Neuronal stem cell (in vitro differentiated cells): ENCODE measurements at regions not wholly inside any gene's neighbourhood (a gene's known extent, or its start where the extent isn't known, plus 50 kb on each side); places are given as distances from the start of the nearest gene placed in this dataset.
A peak's percentile ranks its signal among the peaks of the same experiment; 100 is the strongest.

Experiments used
- DNase-seq: peaks from one replicate; pipeline ENCODE4 v3.0.0-alpha.2; 2013; ENCODE audit warnings: low spot score
- H2AFZ ChIP-seq: one replicate; pipeline ENCODE4 v1.6.1; 2013; ENCODE audit warnings: mild to moderate bottlenecking, low read length, inconsistent platforms
- H2AK5ac ChIP-seq: 2 replicates; pipeline ENCODE4 v1.6.1; 2013; ENCODE audit warnings: low read depth, mild to moderate bottlenecking, inconsistent platforms, low read length, moderate library complexity, mixed read lengths
- H2BK120ac ChIP-seq: 2 replicates; pipeline ENCODE4 v1.6.1; 2013; ENCODE audit warnings: low read depth, mild to moderate bottlenecking, inconsistent platforms, low read length, moderate library complexity, mixed read lengths
- H2BK12ac ChIP-seq: one replicate; pipeline ENCODE4 v1.6.1; 2013; ENCODE audit warnings: low read length, inconsistent platforms
- H2BK15ac ChIP-seq: 2 replicates; pipeline ENCODE4 v1.6.1; 2013; ENCODE audit warnings: mild to moderate bottlenecking, low read length, inconsistent platforms, mixed read lengths
- H2BK5ac ChIP-seq: one replicate; pipeline ENCODE4 v1.6.1; 2013; ENCODE audit warnings: inconsistent platforms, mild to moderate bottlenecking, low read length, moderate library complexity
- H3K14ac ChIP-seq: one replicate; pipeline ENCODE4 v1.6.1; 2013; ENCODE audit warnings: low read length, inconsistent platforms
- H3K18ac ChIP-seq: 2 replicates; pipeline ENCODE4 v1.6.1; 2013; ENCODE audit warnings: low read length, inconsistent platforms
- H3K23ac ChIP-seq: 2 replicates; pipeline ENCODE4 v1.6.1; 2013; ENCODE audit warnings: low read depth, mild to moderate bottlenecking, mixed read lengths, low read length, inconsistent platforms; ENCODE audit not compliant: poor library complexity
- H3K27ac ChIP-seq: replicated peaks from 3 replicates; pipeline ENCODE4 v1.5.1; 2013; ENCODE audit warnings: low read length, inconsistent platforms
- H3K27me3 ChIP-seq, 3 experiments: 2 replicates each; pipeline ENCODE4 v1.6.1; 2013; ENCODE audit warnings: low read length in 3 of 3, mild to moderate bottlenecking in 2 of 3, inconsistent platforms in 1 of 3, low read depth in 1 of 3, mixed read lengths in 1 of 3, moderate library complexity in 1 of 3; ENCODE audit not compliant: control insufficient read depth in 3 of 3, insufficient read depth in 3 of 3
- H3K36me3 ChIP-seq, 2 donors: replicated peaks in 1 of 2; 2 replicates each; pipeline ENCODE4 v1.6.1; 2013; ENCODE audit warnings: low read length in 2 of 2; ENCODE audit not compliant: control insufficient read depth in 2 of 2, insufficient read depth in 2 of 2
- H3K4ac ChIP-seq: 2 replicates; pipeline ENCODE4 v1.6.1; 2013; ENCODE audit warnings: inconsistent platforms, mild to moderate bottlenecking, low read length, moderate library complexity
- H3K4me1 ChIP-seq, 2 donors: 1 replicate in 1 of 2; 2 replicates in 1 of 2; pipeline ENCODE4 v1.6.1; 2013; ENCODE audit warnings: low read length in 2 of 2, low read depth in 1 of 2; ENCODE audit not compliant: control insufficient read depth in 2 of 2, insufficient read depth in 1 of 2
- H3K4me2 ChIP-seq: one replicate; pipeline ENCODE4 v1.6.1; 2013; ENCODE audit warnings: mild to moderate bottlenecking, low read length, inconsistent platforms; ENCODE audit not compliant: insufficient read depth, poor library complexity, severe bottlenecking
- H3K4me3 ChIP-seq, 2 donors: 2 replicates each; pipeline ENCODE4 v1.5.1; 2013; ENCODE audit warnings: low read length in 2 of 2, mild to moderate bottlenecking in 2 of 2, inconsistent platforms in 1 of 2, moderate library complexity in 1 of 2
- H3K79me1 ChIP-seq: one replicate; pipeline ENCODE4 v1.6.1; 2013; ENCODE audit warnings: low read depth, mild to moderate bottlenecking, inconsistent platforms, low read length, moderate library complexity
- H3K9ac ChIP-seq: one replicate; pipeline ENCODE4 v1.6.1; 2013; ENCODE audit warnings: mild to moderate bottlenecking, low read depth, low read length, inconsistent platforms; ENCODE audit not compliant: poor library complexity
- H3K9me3 ChIP-seq, 2 donors: replicated peaks in 1 of 2; 2 replicates each; pipeline versions ENCODE3 to v1.6.1; 2013; ENCODE audit warnings: low read length in 2 of 2, mild to moderate bottlenecking in 2 of 2, inconsistent platforms in 1 of 2, low read depth in 1 of 2, mixed read lengths in 1 of 2, moderate library complexity in 1 of 2; ENCODE audit not compliant: control insufficient read depth in 2 of 2, insufficient read depth in 1 of 2
- H4K8ac ChIP-seq: one replicate; pipeline ENCODE4 v1.6.1; 2013; ENCODE audit warnings: low read depth, mild to moderate bottlenecking, inconsistent platforms, low read length, moderate library complexity
- H4K91ac ChIP-seq: one replicate; pipeline ENCODE4 v1.6.1; 2013; ENCODE audit warnings: low read length, low read depth, mild to moderate bottlenecking, inconsistent platforms; ENCODE audit not compliant: poor library complexity
- WGBS, 2 donors: extraction: QIAGEN DNeasy Blood & Tissue Kit; methylation state at CpG; one replicate each; pipeline ENCODE4 v1.1.7; 2013; ENCODE audit warnings: missing lambda C conversion rate in 2 of 2, mixed read lengths in 1 of 2; ENCODE audit not compliant: insufficient read length in 2 of 2, insufficient replicate concordance in 1 of 2; ENCODE audit errors: extremely low coverage in 2 of 2; 5-methylcytosine and 5-hydroxymethylcytosine counted together

- H2AK5ac ChIP-seq: no peak overlapping the region
- H3K4ac ChIP-seq: no peak overlapping the region
- H3K79me1 ChIP-seq: no peaks in the 10 kb centered on the region
- H3K14ac ChIP-seq: no peak overlapping the region
- no peaks in the 10 kb centered on the region for H3K36me3 ChIP-seq
- no peak overlapping the region for H3K9ac ChIP-seq
- no peak overlapping the region for H3K4me3 ChIP-seq
- H3K27me3 ChIP-seq: peaks cover 0 to 2% (median 0%) of the 10 kb centered on the region in 3 experiments
- no peak overlapping the region for H4K8ac ChIP-seq
- no peak overlapping the region for H3K18ac ChIP-seq
- H3K4me2 ChIP-seq: no peak overlapping the region
- peaks cover 0 to 23% of the 10 kb centered on the region in 2 donors for H3K9me3 ChIP-seq
- H4K91ac ChIP-seq: no peak overlapping the region
- H2BK5ac ChIP-seq: peak overlapping the region; percentile 24
- H3K27ac ChIP-seq: no peak overlapping the region
- no peak overlapping the region for H2BK120ac ChIP-seq
- no peak overlapping the region for H3K23ac ChIP-seq
- no peak for DNase-seq
- no peak overlapping the region for H2BK12ac ChIP-seq
- peaks cover 0 to 2% of the 10 kb centered on the region in 2 donors for H3K4me1 ChIP-seq
- H2BK15ac ChIP-seq: no peak overlapping the region
- H2AFZ ChIP-seq: no peak overlapping the region
- no CpG with 5 or more reads among the region's 26 CpGs for WGBS, 2 donors
These were observed 121.8 kb downstream of the RTP5 start for GRCh38 chr2:241991299-241991698.

DNA sequence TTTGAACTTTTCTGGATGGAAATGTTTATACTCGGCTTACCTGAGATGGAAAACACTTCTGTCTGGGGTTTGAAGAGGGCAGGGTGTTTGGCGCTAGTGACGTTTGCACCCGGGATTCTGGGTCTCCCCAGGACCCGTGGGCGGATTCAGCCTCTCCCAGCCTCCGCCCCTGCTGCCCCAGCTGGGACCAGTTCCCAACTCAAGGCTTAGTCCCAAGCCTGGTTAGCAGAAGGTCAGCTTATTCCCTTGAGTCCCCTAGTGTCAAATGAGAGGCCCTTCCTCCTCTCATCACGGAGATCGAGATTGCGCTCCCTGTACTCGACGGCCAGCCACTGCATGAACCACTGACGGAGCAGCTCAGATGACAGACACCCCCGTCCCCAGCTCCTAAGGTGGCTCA is 123.2 kb downstream of the RTP5 start:
- Histone ChIP-seq H3K23ac (no peak overlapping the region), H4K91ac (no peak overlapping the region), H2BK15ac (no peak overlapping the region), H3K27ac (no peak overlapping the region), H3K18ac (no peak overlapping the region), H3K4me2 (no peak overlapping the region), H3K4ac (no peak overlapping the region), H2BK5ac (no peak overlapping the region), H2AFZ (no peak overlapping the region), H3K9me3 (peaks cover 0 to 13% of the 10 kb centered on the region in 2 donors), H2AK5ac (no peak overlapping the region), H2BK12ac (no peak overlapping the region), H3K36me3 (no peaks in the 10 kb centered on the region), H3K4me3 (no peak overlapping the region), H3K9ac (no peak overlapping the region), H2BK120ac (no peak overlapping the region), H4K8ac (no peak overlapping the region), H3K4me1 (peaks cover 0 to 2% of the 10 kb centered on the region in 2 donors), H3K14ac (no peak overlapping the region), H3K79me1 (no peaks in the 10 kb centered on the region), H3K27me3 (peaks cover 0 to 14% (median 0%) of the 10 kb centered on the region in 3 experiments)
- DNase-seq: no peak
- no CpG with 5 or more reads among the region's 14 CpGs for WGBS, 2 donors

- no peak overlapping the region for H2BK12ac ChIP-seq
- no CpG with 5 or more reads among the region's 16 CpGs for WGBS, 2 donors
- H3K4me2 ChIP-seq: no peak overlapping the region
- no peak for DNase-seq
- no peak overlapping the region for H4K91ac ChIP-seq
- no peak overlapping the region for H2BK120ac ChIP-seq
- H2BK5ac ChIP-seq: no peak overlapping the region
- H3K27ac ChIP-seq: no peak overlapping the region
- H3K4me1 ChIP-seq: peaks cover 0 to 2% of the 10 kb centered on the region in 2 donors
- no peak overlapping the region for H3K4ac ChIP-seq
- H3K9me3 ChIP-seq: peaks cover 0 to 8% of the 10 kb centered on the region in 2 donors
- H3K27me3 ChIP-seq: peaks cover 0 to 14% (median 0%) of the 10 kb centered on the region in 3 experiments
- no peaks in the 10 kb centered on the region for H3K79me1 ChIP-seq
- no peaks in the 10 kb centered on the region for H3K36me3 ChIP-seq
- H2AFZ ChIP-seq: no peak overlapping the region
- H3K23ac ChIP-seq: no peak overlapping the region
- no peak overlapping the region for H3K9ac ChIP-seq
- H2BK15ac ChIP-seq: no peak overlapping the region
- no peak overlapping the region for H2AK5ac ChIP-seq
- H4K8ac ChIP-seq: no peak overlapping the region
- H3K18ac ChIP-seq: peak overlapping the region; percentile 13
- H3K4me3 ChIP-seq: no peak overlapping the region
- H3K14ac ChIP-seq: no peak overlapping the region
These were observed 124.0 kb downstream of the RTP5 start for GRCh38 chr2:241993386-241994005.

DNA sequence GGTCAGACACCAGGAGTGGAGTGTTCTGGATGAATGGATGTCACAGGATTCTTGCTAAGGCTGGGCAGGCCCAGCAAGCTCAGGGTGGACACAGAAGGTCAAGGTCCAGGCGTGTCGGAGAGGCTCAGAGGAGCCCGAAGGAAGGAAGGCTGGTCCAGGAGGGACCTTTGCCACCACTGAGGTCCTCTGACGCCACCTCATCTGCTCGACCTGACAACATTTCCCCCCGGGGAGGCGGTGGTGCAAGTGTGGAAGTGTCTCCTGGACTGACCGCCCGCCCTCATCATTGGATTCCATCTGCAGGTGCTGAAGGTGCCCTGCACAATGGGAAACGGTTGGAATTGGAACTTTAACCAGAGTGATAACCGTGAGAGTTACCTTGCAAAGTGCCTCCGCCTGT is 124.6 kb downstream of the RTP5 start:
- Histone ChIP-seq H3K14ac (no peak overlapping the region), H2AK5ac (no peak overlapping the region), H3K27ac (no peak overlapping the region), H2BK120ac (no peak overlapping the region), H3K4ac (no peak overlapping the region), H3K18ac (no peak overlapping the region), H2BK12ac (no peak overlapping the region), H3K23ac (no peak overlapping the region), H2BK15ac (no peak overlapping the region), H4K8ac (no peak overlapping the region), H3K4me3 (no peak overlapping the region), H2AFZ (no peak overlapping the region), H3K4me2 (no peak overlapping the region), H4K91ac (no peak overlapping the region), H3K9ac (no peak overlapping the region), H3K27me3 (peaks cover 0 to 17% (median 0%) of the 10 kb centered on the region in 3 experiments), H3K4me1 (peaks cover 0 to 2% of the 10 kb centered on the region in 2 donors), H2BK5ac (no peak overlapping the region), H3K36me3 (no peaks in the 10 kb centered on the region), H3K9me3 (peaks cover 0 to 6% of the 10 kb centered on the region in 2 donors), H3K79me1 (no peaks in the 10 kb centered on the region)
- WGBS, 2 donors: no CpG with 5 or more reads among the region's 12 CpGs
- no peak for DNase-seq
